Activated naive CD4-positive, alpha-beta T cell treated with anti-CD3 and anti-CD28 coated beads for 36 hours (primary cell): ENCODE measurements at regions not wholly inside any gene's neighbourhood (a gene's known extent, or its start where the extent isn't known, plus 50 kb on each side); places are given as distances from the start of the nearest gene placed in this dataset.
"Not testable (repeated sequence)": the region's sequence is repeated elsewhere in the genome, so short reads cannot be mapped to it uniquely, and the experiment has no call there.

Experiments
- CTCF ChIA-PET: fragments of 350-600 bp; sonication (Branson Sonifier 250); formaldehyde crosslinking; loops from one replicate; lab custom pipeline; 2021; ENCODE audit warnings: antibody characterized with exemption; lab: Charles Lee
- DNase-seq: peaks from one replicate; pipeline ENCODE4 v3.0.0-alpha.2; 2020
- H3K27ac Mint-ChIP-seq: one replicate; pipeline ENCODE4 v1.8.0; 2021; ENCODE audit warnings: mild to moderate bottlenecking, mixed read lengths
- H3K27me3 Mint-ChIP-seq: one replicate; pipeline ENCODE4 v1.8.0; 2021; ENCODE audit warnings: low read depth, mixed read lengths
- H3K36me3 Mint-ChIP-seq: one replicate; pipeline ENCODE4 v1.8.0; 2021; ENCODE audit warnings: low read depth, mixed read lengths
- H3K4me1 Mint-ChIP-seq: one replicate; pipeline ENCODE4 v1.8.0; 2021; ENCODE audit warnings: low read depth, mixed read lengths
- H3K4me3 Mint-ChIP-seq: one replicate; pipeline ENCODE4 v1.8.0; 2021; ENCODE audit warnings: mild to moderate bottlenecking, moderate library complexity, mixed read lengths
- H3K9me3 Mint-ChIP-seq: one replicate; pipeline ENCODE4 v1.8.0; 2021; ENCODE audit warnings: mixed read lengths
- intact Hi-C: fragments of 100-400 bp; cut with micrococcal nuclease; formaldehyde crosslinking; loops from one replicate; pipeline ENCODE4 v1.15.1; 2023

DNA sequence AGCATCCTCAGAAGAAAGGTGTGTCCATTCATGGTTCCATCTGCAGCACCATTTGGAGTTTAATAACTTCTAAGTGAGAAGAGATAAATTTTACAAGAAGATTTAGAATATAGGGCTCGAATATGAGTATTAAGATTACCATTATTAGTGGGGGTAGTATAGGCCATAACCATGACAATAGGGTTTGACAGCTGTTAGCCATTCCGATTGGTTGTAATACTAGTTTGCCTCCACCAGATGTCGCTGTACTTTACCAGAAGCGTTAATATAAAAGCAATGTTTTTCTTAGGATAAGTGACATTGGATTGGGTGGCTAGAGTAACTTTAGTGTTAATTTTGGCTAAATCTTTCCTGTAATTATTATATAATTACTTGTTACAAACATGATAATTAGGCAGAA is 107.5 kb upstream of the SRD5A2 start:
- Mint-ChIP-seq H3K36me3 (peaks cover 6% of the 10 kb centered on the region), H3K4me1 (no peaks in the 10 kb centered on the region), H3K27ac (no peak overlapping the region), H3K27me3 (peaks cover 3% of the 10 kb centered on the region), H3K9me3 (peaks cover 22% of the 10 kb centered on the region), H3K4me3 (no peak overlapping the region)
- peak; percentile 15 for DNase-seq
- intact Hi-C loops, result loop anchor here (2.0 to 10.0 kb wide), 3 partner anchors 454 to 637 kb away; no protein-coding TSS in a partner anchor
- CTCF ChIA-PET, result interaction anchor here (0.9 kb wide), 1 partner anchor 15 kb away, joined by 4 read pairs; no protein-coding TSS in a partner anchor

GRCh38 chr2:31683506-31683905 is 102.8 kb upstream of the SRD5A2 start:
- H3K27me3 Mint-ChIP-seq, H3K4me3 Mint-ChIP-seq, DNase-seq, H3K36me3 Mint-ChIP-seq, H3K4me1 Mint-ChIP-seq, H3K27ac Mint-ChIP-seq: not testable (repeated sequence)
- intact Hi-C loops, result loop anchor here (10.0 kb wide), 1 partner anchor 641 kb away; no protein-coding TSS in a partner anchor
- peaks cover 36% of the 10 kb centered on the region for H3K9me3 Mint-ChIP-seq
- CTCF ChIA-PET, result interaction anchor here (0.6 kb wide), 1 partner anchor 42 kb away, joined by 3 read pairs; no protein-coding TSS in a partner anchor

- peaks cover 2% of the 10 kb centered on the region for H3K36me3 Mint-ChIP-seq
- no peaks in the 10 kb centered on the region for H3K4me1 Mint-ChIP-seq
- DNase-seq, result peak; percentile 5
- intact Hi-C loops, result no loop called here
- no peaks in the 10 kb centered on the region for H3K27me3 Mint-ChIP-seq
- peaks cover 37% of the 10 kb centered on the region for H3K9me3 Mint-ChIP-seq
- CTCF ChIA-PET, result interaction anchor here (0.7 to 0.8 kb wide), 2 partner anchors 29 to 1545 kb away, joined by 3 read pairs; no protein-coding TSS in a partner anchor
- no peak overlapping the region for H3K4me3 Mint-ChIP-seq
- H3K27ac Mint-ChIP-seq, result no peak overlapping the region
Measured at GRCh38 chr2:31675485-31675901, 94.8 kb upstream of the SRD5A2 start.

- Mint-ChIP-seq H3K27ac (no peak overlapping the region), H3K4me3 (no peak overlapping the region), H3K36me3 (peaks cover 2% of the 10 kb centered on the region), H3K9me3 (peaks cover 34% of the 10 kb centered on the region), H3K4me1 (no peaks in the 10 kb centered on the region), H3K27me3 (no peaks in the 10 kb centered on the region)
- CTCF ChIA-PET, result interaction anchor here (1.7 kb wide), 1 partner anchor 13 kb away, joined by 4 read pairs; no protein-coding TSS in a partner anchor
- DNase-seq, result no peak
- intact Hi-C loops, result no loop called here
Measured at GRCh38 chr2:31674446-31674845, 93.7 kb upstream of the SRD5A2 start.

DNA sequence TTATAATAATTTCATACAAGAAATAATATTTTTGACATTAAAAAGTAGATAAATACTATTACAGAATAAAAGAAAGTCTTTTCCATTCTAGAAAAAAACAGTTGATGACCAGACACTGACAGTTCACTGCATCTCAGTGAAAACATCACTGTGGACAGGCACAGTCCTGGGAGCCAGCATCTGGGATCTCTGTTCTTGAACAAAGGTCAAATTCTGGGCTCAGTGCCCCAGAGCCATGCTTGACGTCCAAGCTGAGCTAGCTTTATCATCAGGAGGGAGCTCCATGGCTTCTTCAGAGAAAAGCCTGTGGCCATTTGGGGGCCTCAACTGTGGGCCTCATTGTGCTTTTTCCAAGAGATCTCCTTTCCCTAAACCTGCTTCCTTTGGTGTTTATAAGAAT is 86.1 kb upstream of the SRD5A2 start:
- H3K9me3 Mint-ChIP-seq, result peaks cover 14% of the 10 kb centered on the region
- intact Hi-C loops, result no loop called here
- DNase-seq, result no peak
- no peaks in the 10 kb centered on the region for H3K4me1 Mint-ChIP-seq
- CTCF ChIA-PET, result no interaction called here
- H3K27me3 Mint-ChIP-seq, result peaks cover 5% of the 10 kb centered on the region
- H3K27ac Mint-ChIP-seq, result no peak overlapping the region
- H3K4me3 Mint-ChIP-seq, result no peak overlapping the region
- no peaks in the 10 kb centered on the region for H3K36me3 Mint-ChIP-seq

DNA sequence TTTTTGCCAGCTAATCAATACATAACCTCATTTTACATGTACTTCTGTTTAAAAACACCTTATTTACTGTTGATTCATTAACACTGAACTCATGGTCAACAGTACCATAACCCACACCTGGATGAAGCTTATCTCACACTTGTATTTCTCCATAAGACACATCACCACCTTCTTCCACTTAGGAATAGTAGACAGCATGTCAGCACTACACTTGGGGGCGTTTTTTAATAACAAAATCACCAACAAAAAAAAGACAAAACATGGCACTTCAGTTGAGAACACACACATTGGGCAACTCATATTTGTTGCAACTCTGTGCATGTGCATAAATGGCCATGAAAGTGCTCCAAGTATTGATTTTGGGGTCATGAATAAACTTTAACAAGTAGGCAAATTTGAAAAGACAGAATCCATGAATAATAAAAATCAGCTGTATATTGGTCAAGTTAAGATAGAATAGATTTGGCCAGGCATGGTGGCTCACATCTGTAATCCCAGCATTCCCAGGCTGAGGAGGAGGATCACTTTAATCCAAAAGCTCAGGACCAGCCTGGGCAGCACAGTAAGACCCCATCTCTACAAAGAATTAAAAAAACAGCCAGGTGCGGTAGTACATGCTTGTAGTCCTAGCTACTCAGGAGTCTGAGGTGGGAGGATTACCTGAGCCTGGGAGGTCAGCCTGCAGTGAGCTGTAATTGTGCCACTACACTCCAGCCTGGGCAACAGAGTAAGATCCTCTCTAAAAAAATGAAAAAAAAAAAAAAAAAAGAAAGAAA is 84.4 kb upstream of the SRD5A2 start:
- no peaks in the 10 kb centered on the region for H3K36me3 Mint-ChIP-seq
- no peaks in the 10 kb centered on the region for H3K4me1 Mint-ChIP-seq
- CTCF ChIA-PET, result interaction anchor here (0.6 kb wide), 1 partner anchor 950 kb away, joined by 3 read pairs; no protein-coding TSS in a partner anchor
- no peak overlapping the region for H3K4me3 Mint-ChIP-seq
- H3K27me3 Mint-ChIP-seq, result peaks cover 5% of the 10 kb centered on the region
- intact Hi-C loops, result no loop called here
- no peak for DNase-seq
- H3K27ac Mint-ChIP-seq, result no peak overlapping the region
- H3K9me3 Mint-ChIP-seq, result peaks cover 7% of the 10 kb centered on the region

- no peaks in the 10 kb centered on the region for H3K4me1 Mint-ChIP-seq
- no peaks in the 10 kb centered on the region for H3K36me3 Mint-ChIP-seq
- peaks cover 11% of the 10 kb centered on the region for H3K27me3 Mint-ChIP-seq
- DNase-seq, result no peak
- intact Hi-C loops, result no loop called here
- H3K9me3 Mint-ChIP-seq, result peaks cover 3% of the 10 kb centered on the region
- no peak overlapping the region for H3K4me3 Mint-ChIP-seq
- CTCF ChIA-PET, result interaction anchor here (0.6 to 1.3 kb wide), 5 partner anchors 69 to 1186 kb away, joined by 3 read pairs; no protein-coding TSS in a partner anchor
- H3K27ac Mint-ChIP-seq, result no peak overlapping the region
Measured at GRCh38 chr2:31660812-31661335, 80.1 kb upstream of the SRD5A2 start.

- Mint-ChIP-seq H3K4me1 (no peaks in the 10 kb centered on the region), H3K9me3 (peaks cover 3% of the 10 kb centered on the region), H3K27me3 (peaks cover 10% of the 10 kb centered on the region), H3K36me3 (no peaks in the 10 kb centered on the region), H3K27ac (no peak overlapping the region), H3K4me3 (no peak overlapping the region)
- CTCF ChIA-PET, result interaction anchor here (1.3 kb wide), 1 partner anchor 134 kb away, joined by 3 read pairs; no protein-coding TSS in a partner anchor
- intact Hi-C loops, result no loop called here
- no peak for DNase-seq
Measured at GRCh38 chr2:31660165-31660564, 79.4 kb upstream of the SRD5A2 start.

DNA sequence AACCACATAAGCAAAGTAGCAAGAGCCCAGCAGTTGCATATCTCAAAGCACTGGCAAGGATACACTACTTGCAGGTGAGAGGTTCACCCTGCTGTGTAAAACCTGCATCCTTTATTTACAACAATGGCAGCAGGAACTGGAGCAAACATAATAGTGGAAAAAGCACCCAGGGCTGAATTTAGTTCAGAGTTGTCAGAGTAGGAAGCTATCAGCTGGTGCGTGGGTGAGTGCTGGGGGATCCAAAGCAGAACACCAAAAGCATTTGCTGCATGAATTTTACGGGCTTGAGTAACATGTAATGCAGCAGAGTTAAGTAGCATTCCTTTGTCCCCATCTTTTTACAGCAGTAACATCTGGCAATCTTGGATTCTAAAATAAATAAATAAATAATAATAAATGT is 73.5 kb upstream of the SRD5A2 start:
- Mint-ChIP-seq H3K36me3 (no peaks in the 10 kb centered on the region), H3K4me3 (no peak overlapping the region), H3K4me1 (no peaks in the 10 kb centered on the region), H3K9me3 (peaks cover 1% of the 10 kb centered on the region), H3K27me3 (peaks cover 5% of the 10 kb centered on the region), H3K27ac (no peak overlapping the region)
- DNase-seq, result no peak
- CTCF ChIA-PET, result no interaction called here
- intact Hi-C loops, result no loop called here

- H3K4me1 Mint-ChIP-seq, result no peaks in the 10 kb centered on the region
- peaks cover 9% of the 10 kb centered on the region for H3K27me3 Mint-ChIP-seq
- no peaks in the 10 kb centered on the region for H3K9me3 Mint-ChIP-seq
- H3K27ac Mint-ChIP-seq, result no peak overlapping the region
- no peak for DNase-seq
- intact Hi-C loops, result no loop called here
- CTCF ChIA-PET, result no interaction called here
- H3K36me3 Mint-ChIP-seq, result no peaks in the 10 kb centered on the region
- no peak overlapping the region for H3K4me3 Mint-ChIP-seq
Measured at GRCh38 chr2:31651736-31652135, 71.0 kb upstream of the SRD5A2 start.

GRCh38 chr2:31651267-31651666 is 70.5 kb upstream of the SRD5A2 start:
- no peak for DNase-seq
- H3K4me1 Mint-ChIP-seq, result no peaks in the 10 kb centered on the region
- intact Hi-C loops, result no loop called here
- no peaks in the 10 kb centered on the region for H3K36me3 Mint-ChIP-seq
- peaks cover 6% of the 10 kb centered on the region for H3K27me3 Mint-ChIP-seq
- H3K27ac Mint-ChIP-seq, result no peak overlapping the region
- CTCF ChIA-PET, result no interaction called here
- no peaks in the 10 kb centered on the region for H3K9me3 Mint-ChIP-seq
- H3K4me3 Mint-ChIP-seq, result no peak overlapping the region

DNA sequence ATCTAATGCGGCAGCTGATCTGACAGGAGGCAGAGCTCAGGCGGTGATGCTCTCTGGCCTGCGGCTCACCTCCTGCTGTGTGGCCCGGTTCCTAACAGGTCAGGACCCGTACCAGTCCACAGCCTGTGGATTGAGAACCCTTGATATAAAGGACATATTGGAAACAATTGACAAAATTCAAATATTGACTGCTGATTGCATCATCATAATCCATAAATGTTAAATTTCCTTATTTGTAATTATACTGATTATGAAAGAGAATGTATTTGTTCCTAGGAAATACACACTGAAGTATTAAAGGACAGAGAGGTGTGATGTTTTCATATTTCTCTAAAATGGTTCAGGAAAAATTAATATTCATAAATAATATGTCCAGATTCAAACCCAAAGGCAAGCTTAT is 63.8 kb upstream of the SRD5A2 start:
- H3K4me3 Mint-ChIP-seq, result no peak overlapping the region
- CTCF ChIA-PET, result no interaction called here
- H3K4me1 Mint-ChIP-seq, result no peaks in the 10 kb centered on the region
- H3K9me3 Mint-ChIP-seq, result no peaks in the 10 kb centered on the region
- no peaks in the 10 kb centered on the region for H3K36me3 Mint-ChIP-seq
- H3K27ac Mint-ChIP-seq, result no peak overlapping the region
- no peak for DNase-seq
- intact Hi-C loops, result no loop called here
- H3K27me3 Mint-ChIP-seq, result peaks cover 29% of the 10 kb centered on the region
